Endothelial cell of umbilical vein (primary cell): ENCODE measurements at regions not wholly inside any gene's neighbourhood (a gene's known extent, or its start where the extent isn't known, plus 50 kb on each side); places are given as distances from the start of the nearest gene placed in this dataset.

Experiments
- BruUV-seq: library from RNA; stranded (reverse); fragments of 400-500 nt; replicated peaks from 2 replicates; lab custom pipeline; 2021; lab: Mats Ljungman, UMichigan
- CTCF ChIA-PET: fragments of 300-600, 350-600 bp; sonication (Branson Sonifier 250); formaldehyde crosslinking; loops from one replicate; lab custom pipeline; 2021; ENCODE audit warnings: antibody characterized with exemption, inconsistent platforms; lab: Charles Lee
- POLR2A ChIA-PET: fragments of 300-600, 350-600 bp; sonication (Branson Sonifier 250); formaldehyde crosslinking; loops from one replicate; lab custom pipeline; 2021; ENCODE audit warnings: antibody characterized with exemption, inconsistent platforms; lab: Charles Lee
- DNase-seq: peaks from one replicate; pipeline ENCODE4 v3.0.0-alpha.2; 2011; ENCODE audit warnings: low read depth, low spot score
- FAIRE-seq: peaks from 2 replicates; lab custom pipeline; 2011; peaks lifted over from hg19 to GRCh38; lab: Jason Lieb, UNC
- H2AFZ ChIP-seq: 2 replicates; pipeline ENCODE4 v1.6.0; 2012; ENCODE audit warnings: low read depth, low read length, control low read depth, inconsistent platforms
- H3K27ac ChIP-seq: 2 replicates; pipeline ENCODE4 v1.5.1; 2011; ENCODE audit warnings: low read depth, mild to moderate bottlenecking, control low read depth, low read length, moderate library complexity; ENCODE audit not compliant: insufficient read depth
- H3K27me3 ChIP-seq, 2 experiments: 2 replicates each; pipeline versions ENCODE4 v1.6.0 to v1.6.1; 2011; ENCODE audit warnings: low read length in 2 of 2, mixed read lengths in 1 of 2; ENCODE audit not compliant: control insufficient read depth in 2 of 2, insufficient read depth in 2 of 2
- H3K36me3 ChIP-seq, 2 experiments: 2 replicates in 1 of 2; 3 replicates in 1 of 2; pipeline ENCODE4 v1.5.1; 2011; ENCODE audit warnings: low read length in 2 of 2, mild to moderate bottlenecking in 1 of 2, moderate library complexity in 1 of 2; ENCODE audit not compliant: control insufficient read depth in 2 of 2, insufficient read depth in 2 of 2; ENCODE audit errors: extremely low read depth in 1 of 2
- H3K4me1 ChIP-seq: 3 replicates; pipeline ENCODE4 v1.5.1; 2011; ENCODE audit warnings: mild to moderate bottlenecking, low read length; ENCODE audit not compliant: control insufficient read depth, insufficient read depth; ENCODE audit errors: extremely low read depth
- H3K4me2 ChIP-seq: 2 replicates; pipeline ENCODE4 v1.6.1; 2011; ENCODE audit warnings: low read length, control low read depth, mixed read lengths; ENCODE audit not compliant: insufficient read depth
- H3K4me3 ChIP-seq, 3 experiments: fragments of 200-600 bp in 1 of 3; sonication (generic), shearing (Covaris generic) in 1 of 3; replicated peaks in 1 of 3; 2 replicates each; pipeline ENCODE4 v1.5.1; 2011 to 2016; ENCODE audit warnings: control low read depth in 3 of 3, low read length in 3 of 3, mild to moderate bottlenecking in 2 of 3, inconsistent platforms in 1 of 3, low read depth in 1 of 3, moderate library complexity in 1 of 3; ENCODE audit not compliant: insufficient read depth in 1 of 3
- H3K79me2 ChIP-seq: 2 replicates; pipeline ENCODE4 v1.6.0; 2012; ENCODE audit warnings: low read length, inconsistent platforms; ENCODE audit not compliant: control insufficient read depth, insufficient read depth
- H3K9ac ChIP-seq: replicated peaks from 2 replicates; pipeline ENCODE3; 2011; ENCODE audit warnings: low read length, control low read depth; ENCODE audit not compliant: insufficient read depth; ENCODE audit errors: extremely low read depth
- H3K9me1 ChIP-seq: replicated peaks from 3 replicates; pipeline ENCODE4 v1.6.0; 2011; ENCODE audit warnings: mild to moderate bottlenecking, low read length; ENCODE audit not compliant: control insufficient read depth, insufficient read depth; ENCODE audit errors: extremely low read depth
- H3K9me3 ChIP-seq: replicated peaks from 2 replicates; pipeline ENCODE4 v1.5.1; 2012; ENCODE audit warnings: low read length, inconsistent platforms; ENCODE audit not compliant: control insufficient read depth, insufficient read depth
- H4K20me1 ChIP-seq: replicated peaks from 2 replicates; pipeline ENCODE3; 2011; ENCODE audit warnings: mild to moderate bottlenecking, low read length; ENCODE audit not compliant: control insufficient read depth, insufficient read depth; ENCODE audit errors: extremely low read depth
- CTCF ChIP-seq, 2 donors: IDR thresholded peaks; 1 replicate in 1 of 2; 2 replicates in 1 of 2; pipeline ENCODE4 v1.5.1; 2011; ENCODE audit warnings: low read length in 2 of 2, mild to moderate bottlenecking in 2 of 2, moderate library complexity in 2 of 2, control low read depth in 1 of 2, inconsistent platforms in 1 of 2, low read depth in 1 of 2; ENCODE audit not compliant: insufficient read depth in 1 of 2; ENCODE audit errors: extremely low read depth in 1 of 2
- EZH2 ChIP-seq: IDR thresholded peaks from 2 replicates; pipeline ENCODE4 v1.6.1; 2012; ENCODE audit warnings: borderline replicate concordance, low read depth, mild to moderate bottlenecking, moderate library complexity, low read length, inconsistent platforms; ENCODE audit not compliant: severe bottlenecking
- MYC ChIP-seq: IDR thresholded peaks from one replicate; pipeline ENCODE4 v1.6.1; 2011; ENCODE audit warnings: mild to moderate bottlenecking, low read depth, low read length
- dilution Hi-C: fragments of 300-500 bp; cut with MboI; formaldehyde crosslinking; loops from one replicate; pipeline ENCODE4 v1.15.0; 2019; ENCODE audit warnings: low sequenced_read_pairs; ENCODE audit not compliant: extremely low pct_ligation_motif_present
- intact Hi-C: fragments of 100-400 bp; cut with micrococcal nuclease; formaldehyde crosslinking; loops from one replicate; pipeline ENCODE4 v1.10.0; 2022

GRCh38 chr10:29389935-29390334, 101.1 kb downstream of the LYZL1 start:
- no peaks in the 10 kb centered on the region for H3K9me1 ChIP-seq
- H3K4me3 ChIP-seq: no peak overlapping the region
- DNase-seq (no peak), FAIRE-seq (peak; percentile 40)
- intact Hi-C loops (no loop called here), dilution Hi-C loops (no loop called here)
- no peak overlapping the region for H3K9ac ChIP-seq
- no peak overlapping the region for H3K27ac ChIP-seq
- no peak overlapping the region for H3K4me2 ChIP-seq
- H4K20me1 ChIP-seq: no peaks in the 10 kb centered on the region
- H2AFZ ChIP-seq: no peak overlapping the region
- H3K27me3 ChIP-seq: peaks cover 8 to 10% of the 10 kb centered on the region in 2 experiments
- H3K79me2 ChIP-seq: no peaks in the 10 kb centered on the region
- no peaks in the 10 kb centered on the region for H3K9me3 ChIP-seq
- POLR2A ChIA-PET: no interaction called here
- no peaks in the 10 kb centered on the region for H3K36me3 ChIP-seq
- no TSS peak for BruUV-seq
- no peak for TF ChIP-seq MYC
- CTCF ChIA-PET: interaction anchor here (1.2 to 1.5 kb wide), 2 partner anchors 58 to 726 kb away, joined by 3 to 4 read pairs; no protein-coding TSS in a partner anchor
- no peaks in the 10 kb centered on the region for H3K4me1 ChIP-seq

GRCh38 chr10:29392376-29393021, 103.6 kb downstream of the LYZL1 start:
- Histone ChIP-seq H3K36me3 (no peaks in the 10 kb centered on the region), H3K9me1 (no peaks in the 10 kb centered on the region), H3K4me1 (no peaks in the 10 kb centered on the region), H3K27ac (no peak overlapping the region), H2AFZ (no peak overlapping the region), H3K9me3 (no peaks in the 10 kb centered on the region), H4K20me1 (no peaks in the 10 kb centered on the region), H3K79me2 (no peaks in the 10 kb centered on the region), H3K27me3 (peaks cover 17 to 20% of the 10 kb centered on the region in 2 experiments), H3K4me3 (no peak overlapping the region), H3K9ac (no peak overlapping the region), H3K4me2 (no peak overlapping the region)
- TF ChIP-seq EZH2 (no peak), CTCF (IDR thresholded peaks at IDR 0.05; ENCODE audit: extremely low read depth in 1 of 2, insufficient read depth in 1 of 2, low read depth in 1 of 2, low read length in 2 of 2) (peak; percentile 78 to 81)
- no TSS peak for BruUV-seq
- ChIA-PET POLR2A (no interaction called here), CTCF (interaction anchor here (0.7 to 2.2 kb wide), 11 partner anchors 10 to 764 kb away, joined by 3 to 10 read pairs (median 5); no protein-coding TSS in a partner anchor)
- FAIRE-seq (peak; percentile 82), DNase-seq (peak; percentile 47)
- intact Hi-C loops (no loop called here), dilution Hi-C loops (no loop called here)
